PC-3 (cell line): ENCODE measurements at regions not wholly inside any gene's neighbourhood (a gene's known extent, or its start where the extent isn't known, plus 50 kb on each side); places are given as distances from the start of the nearest gene placed in this dataset.
A peak's percentile ranks its signal among the peaks of the same experiment; 100 is the strongest.

Experiments used
- ATAC-seq: fragments of 200-7000 bp; cut with Tn5 transposase; 2 replicates; pipeline ENCODE4 v1.9.1; 2020; ENCODE audit warnings: mild to moderate bottlenecking, moderate library complexity
- BruUV-seq: library from RNA; stranded (reverse); fragments of 400-500 nt; replicated peaks from 2 replicates; lab custom pipeline; 2021; lab: Mats Ljungman, UMichigan
- CTCF ChIA-PET: fragments of 300-600 bp; sonication (Branson Sonifier 250); formaldehyde crosslinking; loops from one replicate; lab custom pipeline; 2022; ENCODE audit warnings: antibody characterized with exemption; lab: Charles Lee
- POLR2A ChIA-PET: fragments of 300-600 bp; sonication (Branson Sonifier 250); formaldehyde crosslinking; loops from one replicate; lab custom pipeline; 2022; ENCODE audit warnings: antibody characterized with exemption; ENCODE audit not compliant: unreplicated experiment; lab: Charles Lee
- DNase-seq: peaks from one replicate; pipeline ENCODE4 v3.0.0-alpha.2; 2015
- H2AFZ ChIP-seq: fragments of 300-600 bp; sonication (generic); 2 replicates; pipeline ENCODE4 v1.6.0; 2016; ENCODE audit warnings: antibody characterized with exemption, low read length
- H3F3A ChIP-seq: fragments of 300-600 bp; sonication (generic); one replicate; pipeline ENCODE4 v1.6.0; 2017; ENCODE audit warnings: antibody characterized with exemption, low read length, control low read depth, mild to moderate bottlenecking; ENCODE audit not compliant: unreplicated experiment
- H3K27ac ChIP-seq: fragments of 300-600 bp; sonication (generic); 2 replicates; pipeline ENCODE4 v1.5.1; 2016; ENCODE audit warnings: mild to moderate bottlenecking, low read length
- H3K27me3 ChIP-seq: fragments of 300-600 bp; sonication (generic); 2 replicates; pipeline ENCODE4 v1.6.1; 2016; ENCODE audit warnings: low read length, mixed read lengths
- H3K36me3 ChIP-seq: fragments of 300-600 bp; sonication (generic); 2 replicates; pipeline ENCODE4 v1.6.1; 2016; ENCODE audit warnings: low read depth, mixed run types, low read length, mixed read lengths
- H3K4me1 ChIP-seq: fragments of 300-600 bp; sonication (generic); 2 replicates; pipeline ENCODE4 v1.5.1; 2016; ENCODE audit warnings: low read length; ENCODE audit not compliant: insufficient read depth
- H3K4me2 ChIP-seq: fragments of 300-600 bp; sonication (generic); 2 replicates; pipeline ENCODE4 v1.6.0; 2016; ENCODE audit warnings: low read length
- H3K4me3 ChIP-seq: fragments of 300-600 bp; sonication (generic); 2 replicates; pipeline ENCODE4 v1.5.1; 2016; ENCODE audit warnings: mild to moderate bottlenecking, low read length, mixed read lengths
- H3K79me2 ChIP-seq: fragments of 300-600 bp; sonication (generic); 2 replicates; pipeline ENCODE4 v1.6.1; 2017; ENCODE audit warnings: low read length, mixed read lengths
- H3K9ac ChIP-seq: fragments of 300-600 bp; sonication (generic); 2 replicates; pipeline ENCODE4 v1.6.0; 2016; ENCODE audit warnings: mild to moderate bottlenecking, low read length
- H3K9me2 ChIP-seq: fragments of 300-600 bp; sonication (generic); replicated peaks from 2 replicates; pipeline ENCODE4 v1.6.1; 2016; ENCODE audit warnings: mixed run types, low read length, mixed read lengths
- H3K9me3 ChIP-seq: fragments of 300-600 bp; sonication (generic); 2 replicates; pipeline ENCODE4 v1.6.1; 2016; ENCODE audit warnings: low read length, mixed read lengths
- H4K20me1 ChIP-seq: fragments of 300-600 bp; sonication (generic); 2 replicates; pipeline ENCODE4 v1.6.1; 2016; ENCODE audit warnings: low read length, mixed read lengths
- CTCF ChIP-seq: fragments of 300-600 bp; sonication (generic); conservative IDR thresholded peaks from 2 replicates; pipeline ENCODE4 v1.5.1; 2017; ENCODE audit warnings: antibody characterized with exemption, low read depth, mild to moderate bottlenecking, low read length
- EZH2 ChIP-seq: fragments of 300-600 bp; sonication (generic); IDR thresholded peaks from one replicate; pipeline ENCODE4 v1.6.1; 2017; ENCODE audit warnings: antibody characterized with exemption, mild to moderate bottlenecking, low read length; ENCODE audit not compliant: unreplicated experiment
- EZH2phosphoT487 ChIP-seq: fragments of 300-600 bp; sonication (generic); IDR thresholded peaks from 2 replicates; pipeline ENCODE4 v1.6.1; 2018; ENCODE audit warnings: mild to moderate bottlenecking, antibody characterized with exemption, low read length, borderline replicate concordance
- intact Hi-C: fragments of 100-400 bp; cut with micrococcal nuclease; formaldehyde crosslinking; loops from 2 replicates; pipeline ENCODE4 v1.9.0; 2023

GRCh38 chr15:87722941-87723691, 533.4 kb downstream of the NTRK3 start:
- Histone ChIP-seq H3K4me2 (no peak overlapping the region), H3K9me2 (no peaks in the 10 kb centered on the region), H3K79me2 (no peaks in the 10 kb centered on the region), H3F3A (no peaks in the 10 kb centered on the region), H4K20me1 (no peaks in the 10 kb centered on the region), H3K36me3 (no peaks in the 10 kb centered on the region), H3K27me3 (no peaks in the 10 kb centered on the region), H3K4me3 (no peak overlapping the region), H3K9me3 (no peaks in the 10 kb centered on the region), H3K9ac (no peak overlapping the region), H3K27ac (no peak overlapping the region), H2AFZ (no peak overlapping the region), H3K4me1 (no peaks in the 10 kb centered on the region)
- ChIA-PET CTCF (no interaction called here), POLR2A (no interaction called here)
- BruUV-seq: no TSS peak
- TF ChIP-seq CTCF (no peak), EZH2phosphoT487 (no peak), EZH2 (no peak)
- DNase-seq (peak; percentile 22), ATAC-seq (no peak)
- intact Hi-C loops: no loop called here

GRCh38 chr15:87720235-87720634, 536.3 kb downstream of the NTRK3 start:
- H3K9ac ChIP-seq: no peak overlapping the region
- BruUV-seq: no TSS peak
- no peaks in the 10 kb centered on the region for H3K9me2 ChIP-seq
- H2AFZ ChIP-seq: no peak overlapping the region
- intact Hi-C loops: no loop called here
- TF ChIP-seq CTCF: no peak
- no peak for TF ChIP-seq EZH2phosphoT487
- TF ChIP-seq EZH2: no peak
- no peaks in the 10 kb centered on the region for H3K27me3 ChIP-seq
- ChIA-PET POLR2A (no interaction called here), CTCF (no interaction called here)
- no peaks in the 10 kb centered on the region for H3F3A ChIP-seq
- DNase-seq (no peak), ATAC-seq (no peak)
- H3K9me3 ChIP-seq: no peaks in the 10 kb centered on the region
- H3K4me2 ChIP-seq: no peak overlapping the region
- H3K36me3 ChIP-seq: no peaks in the 10 kb centered on the region
- no peaks in the 10 kb centered on the region for H3K79me2 ChIP-seq
- no peaks in the 10 kb centered on the region for H3K4me1 ChIP-seq
- no peak overlapping the region for H3K4me3 ChIP-seq
- no peaks in the 10 kb centered on the region for H4K20me1 ChIP-seq
- H3K27ac ChIP-seq: no peak overlapping the region

- Histone ChIP-seq H3K36me3 (no peaks in the 10 kb centered on the region), H3K4me2 (no peak overlapping the region), H3K79me2 (no peaks in the 10 kb centered on the region), H2AFZ (no peak overlapping the region), H3K9me3 (no peaks in the 10 kb centered on the region), H4K20me1 (no peaks in the 10 kb centered on the region), H3K9me2 (no peaks in the 10 kb centered on the region), H3K27me3 (no peaks in the 10 kb centered on the region), H3K27ac (no peak overlapping the region), H3K4me1 (no peaks in the 10 kb centered on the region), H3F3A (no peaks in the 10 kb centered on the region), H3K9ac (no peak overlapping the region), H3K4me3 (no peak overlapping the region)
- no peak for TF ChIP-seq EZH2phosphoT487
- TF ChIP-seq EZH2: no peak
- ChIA-PET POLR2A (no interaction called here), CTCF (no interaction called here)
- no peak for DNase-seq
- ATAC-seq: no peak
- BruUV-seq: no TSS peak
- intact Hi-C loops: no loop called here
Observed at GRCh38 chr15:87716422-87716821, 540.1 kb downstream of the NTRK3 start.
